ENCODE measurements at regions not wholly inside any gene's neighbourhood (a gene's known extent, or its start where the extent isn't known, plus 50 kb on each side); places are given as distances from the start of the nearest gene placed in this dataset.

DNA sequence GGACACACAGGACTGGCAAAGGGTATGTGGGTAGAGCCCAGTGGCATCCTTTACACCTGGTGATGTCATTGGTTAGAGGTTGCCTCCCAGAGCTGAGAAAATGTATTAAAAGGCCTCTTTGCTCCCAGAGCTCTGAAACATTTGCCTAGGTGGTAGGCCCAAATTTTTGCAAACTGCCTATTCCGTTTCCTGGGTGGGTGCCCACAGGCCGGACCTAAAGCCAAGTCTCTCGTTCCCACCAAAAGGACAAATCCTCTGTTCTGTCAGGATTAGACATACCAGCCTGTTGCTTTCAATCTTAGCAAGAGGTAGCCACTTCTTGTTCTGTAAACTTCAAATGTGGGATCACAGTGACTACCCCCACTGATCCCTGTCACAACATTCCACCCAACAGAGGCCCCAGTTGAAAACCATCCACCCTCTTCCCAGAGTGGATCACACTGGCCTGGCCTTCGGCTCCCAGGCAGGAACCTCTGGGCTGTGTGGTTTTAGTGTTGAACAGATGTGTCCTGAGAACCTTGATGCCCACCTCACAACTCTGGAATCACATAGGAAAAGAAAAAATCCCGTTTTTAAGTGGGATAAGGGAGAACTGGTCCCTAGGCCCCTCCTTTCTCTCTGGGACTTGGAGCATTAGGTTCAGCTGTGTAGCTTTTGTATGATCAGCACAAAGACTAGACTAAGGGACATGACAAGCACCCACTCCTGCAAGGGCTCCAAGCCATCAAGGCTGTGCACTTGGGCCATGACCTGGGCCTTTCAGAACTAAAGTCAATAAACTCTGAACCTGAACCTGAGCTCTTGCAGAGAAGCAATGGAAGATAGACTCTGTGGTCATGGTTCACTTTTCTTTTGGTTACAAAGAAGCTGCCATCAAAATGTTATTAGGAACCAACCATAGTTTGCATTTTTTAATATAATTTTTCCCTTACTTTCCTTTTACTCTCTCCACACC, 211.3 kb downstream of the CYP26B1 start:
- DNase-seq (ENCODE audit: low read depth in 2 of 2): no peak

DNA sequence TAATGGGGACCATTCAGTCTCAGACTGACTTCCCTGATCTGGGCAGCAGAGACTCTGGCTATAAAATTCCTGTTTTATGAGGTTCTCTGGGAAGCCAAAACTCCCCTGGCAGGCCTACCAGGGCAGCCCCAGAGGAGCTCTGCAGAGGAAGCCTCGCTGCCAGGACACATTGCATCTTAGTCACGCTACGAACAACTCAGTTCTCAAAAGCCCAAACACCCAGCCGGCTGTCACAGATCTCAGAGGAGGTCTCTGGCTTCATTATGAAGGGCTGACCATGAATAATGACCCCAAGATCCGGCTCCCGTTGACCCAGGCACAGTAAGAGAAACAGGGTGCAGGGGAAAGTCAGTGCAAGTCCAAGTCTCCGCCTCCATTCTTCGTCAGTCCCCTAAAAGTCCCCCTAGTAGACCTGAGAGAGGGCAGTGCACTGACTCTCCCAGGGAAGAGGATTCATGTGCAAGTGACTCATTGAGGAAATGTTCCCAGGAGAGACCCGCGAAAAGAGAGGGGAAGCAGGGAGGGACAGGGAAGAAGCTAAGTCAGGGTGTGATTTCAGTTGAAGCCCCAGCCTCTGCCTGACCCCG, 212.3 kb downstream of the CYP26B1 start:
- no peak for DNase-seq (ENCODE audit: low read depth in 2 of 2)

GRCh38 chr2:71934595-71935261, 212.9 kb downstream of the CYP26B1 start:
- no peak for DNase-seq (ENCODE audit: low read depth in 2 of 2)

DNA sequence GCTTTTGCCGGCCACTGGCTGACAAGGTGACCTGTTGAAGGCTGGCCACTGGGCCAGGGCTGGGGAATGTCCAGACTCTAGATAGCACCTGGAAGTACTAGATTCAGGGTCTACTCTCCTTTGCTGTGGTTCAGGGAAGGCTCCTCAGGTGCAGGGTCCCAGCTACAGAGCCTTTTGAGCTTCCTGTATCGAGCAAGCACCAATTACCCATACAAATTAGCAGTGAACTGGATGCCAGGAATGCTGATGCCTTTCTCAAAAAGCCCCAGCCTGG, 213.4 kb downstream of the CYP26B1 start:
- DNase-seq (ENCODE audit: low read depth in 2 of 2): no peak

GRCh38 chr2:71933467-71934319, 214.0 kb downstream of the CYP26B1 start:
- DNase-seq (ENCODE audit: low read depth in 2 of 2): no peak

DNA sequence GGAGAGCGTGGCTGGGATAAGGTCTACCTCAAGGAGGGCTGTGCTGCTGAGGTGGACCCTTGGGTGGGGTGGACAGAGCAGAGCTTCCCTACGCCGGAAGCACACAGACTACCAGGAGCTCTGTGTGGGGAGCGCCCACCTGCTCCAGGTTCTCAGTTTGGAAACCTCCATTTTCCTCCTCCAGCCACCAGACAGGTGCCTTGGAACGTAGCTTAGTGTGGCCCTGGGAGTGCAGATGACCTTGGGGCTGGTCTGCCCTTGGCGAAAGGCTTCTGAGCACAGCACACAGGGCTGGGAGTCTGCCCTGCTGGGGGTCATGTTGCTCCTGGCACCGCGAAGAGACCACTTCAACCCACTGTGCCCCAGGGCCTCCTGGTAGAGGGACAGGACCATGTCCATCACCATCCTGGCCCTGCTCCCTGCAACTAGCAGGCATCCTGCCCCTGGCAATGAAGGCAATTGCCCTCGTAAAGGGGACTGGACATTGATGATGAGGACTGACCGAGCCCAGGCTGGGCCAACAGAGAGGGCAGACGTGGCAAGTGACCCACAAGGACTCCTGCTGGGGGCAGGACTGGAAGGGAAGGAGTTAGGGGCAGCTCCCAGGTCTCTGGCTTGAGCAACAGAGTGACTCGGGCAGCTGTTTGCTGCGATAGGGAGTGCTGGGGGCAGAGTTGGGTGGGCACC, 214.7 kb downstream of the CYP26B1 start:
- no peak for DNase-seq (ENCODE audit: low read depth in 2 of 2)

DNA sequence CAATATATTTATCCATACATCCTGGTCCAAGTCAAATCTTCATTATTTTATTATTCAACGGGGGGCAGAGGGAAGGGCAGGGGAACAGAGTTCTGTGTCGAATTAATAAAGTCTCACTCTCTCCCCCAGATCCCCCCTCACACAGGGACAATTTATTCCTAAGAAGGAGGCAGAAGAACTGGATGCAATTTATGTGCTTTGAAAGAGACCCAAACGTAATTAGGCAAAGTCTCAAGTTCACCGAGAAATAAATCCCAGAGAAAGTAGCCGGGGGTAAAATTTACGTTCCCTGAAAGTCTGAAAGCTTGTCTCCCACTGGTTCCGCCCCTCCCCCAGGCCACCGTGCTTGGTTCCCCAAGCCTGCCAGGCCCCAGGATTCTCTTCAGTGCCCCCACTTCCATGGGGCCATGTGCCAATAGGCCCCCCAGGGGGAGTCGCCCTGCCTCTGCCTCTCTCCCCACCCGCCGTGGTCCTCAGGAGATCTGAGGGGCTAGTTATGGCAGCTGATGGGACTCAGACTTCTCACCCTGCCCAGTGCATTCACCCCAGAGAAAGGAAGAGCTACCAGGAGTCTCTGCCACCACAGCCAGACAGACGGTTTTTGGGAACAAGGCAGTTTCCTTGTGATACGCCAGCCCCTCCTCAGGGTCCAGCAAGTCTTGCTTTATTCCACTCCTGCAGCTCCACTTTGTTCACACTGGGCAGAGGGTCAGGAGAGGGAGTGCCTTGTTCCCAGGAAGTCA, 215.5 kb downstream of the CYP26B1 start:
- no peak for DNase-seq (ENCODE audit: low read depth in 2 of 2)

GRCh38 chr2:71930049-71930681, 217.5 kb downstream of the CYP26B1 start:
- DNase-seq (ENCODE audit: low read depth in 2 of 2): no peak

- DNase-seq (ENCODE audit: low read depth in 2 of 2): no peak
Measured at GRCh38 chr2:71929482-71929772, 218.2 kb downstream of the CYP26B1 start.

DNA sequence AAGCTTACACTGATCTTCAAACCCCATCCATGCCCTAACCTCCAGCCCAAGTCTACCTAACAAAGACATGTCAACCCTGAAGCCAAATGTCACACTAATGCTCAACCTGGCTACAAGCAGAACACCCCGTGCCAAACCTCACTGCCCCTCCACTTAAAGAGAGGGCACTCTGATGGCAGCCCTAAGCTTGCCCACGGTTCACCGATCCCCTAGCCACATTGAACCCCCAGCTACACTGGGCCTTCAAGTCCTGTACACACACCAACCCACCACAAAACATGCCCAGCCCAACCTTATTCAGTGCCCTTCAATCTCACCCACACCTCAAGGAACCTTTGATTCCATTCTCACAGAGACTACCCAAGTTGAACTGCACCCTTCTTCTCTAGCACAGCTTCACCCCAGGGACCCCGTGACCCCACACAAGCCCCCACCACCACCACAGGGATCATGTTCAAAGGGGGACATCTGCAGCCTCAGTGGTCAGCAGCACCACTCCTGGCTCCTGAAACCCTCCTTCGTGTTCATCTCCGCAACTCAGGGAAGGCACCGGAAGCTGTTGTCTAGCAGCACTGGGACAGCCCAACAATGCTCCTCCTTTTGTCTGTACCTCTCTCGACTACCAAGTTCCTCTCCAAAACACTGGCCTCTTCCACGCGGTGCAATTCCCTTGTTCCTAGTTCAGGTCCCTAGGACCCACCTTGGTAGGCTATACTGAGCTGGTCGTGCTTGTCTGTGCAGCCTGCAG, 218.8 kb downstream of the CYP26B1 start:
- DNase-seq (ENCODE audit: low read depth in 2 of 2): no peak

- DNase-seq (ENCODE audit: low read depth in 2 of 2): no peak
Measured at GRCh38 chr2:71927757-71928715, 219.6 kb downstream of the CYP26B1 start.

DNA sequence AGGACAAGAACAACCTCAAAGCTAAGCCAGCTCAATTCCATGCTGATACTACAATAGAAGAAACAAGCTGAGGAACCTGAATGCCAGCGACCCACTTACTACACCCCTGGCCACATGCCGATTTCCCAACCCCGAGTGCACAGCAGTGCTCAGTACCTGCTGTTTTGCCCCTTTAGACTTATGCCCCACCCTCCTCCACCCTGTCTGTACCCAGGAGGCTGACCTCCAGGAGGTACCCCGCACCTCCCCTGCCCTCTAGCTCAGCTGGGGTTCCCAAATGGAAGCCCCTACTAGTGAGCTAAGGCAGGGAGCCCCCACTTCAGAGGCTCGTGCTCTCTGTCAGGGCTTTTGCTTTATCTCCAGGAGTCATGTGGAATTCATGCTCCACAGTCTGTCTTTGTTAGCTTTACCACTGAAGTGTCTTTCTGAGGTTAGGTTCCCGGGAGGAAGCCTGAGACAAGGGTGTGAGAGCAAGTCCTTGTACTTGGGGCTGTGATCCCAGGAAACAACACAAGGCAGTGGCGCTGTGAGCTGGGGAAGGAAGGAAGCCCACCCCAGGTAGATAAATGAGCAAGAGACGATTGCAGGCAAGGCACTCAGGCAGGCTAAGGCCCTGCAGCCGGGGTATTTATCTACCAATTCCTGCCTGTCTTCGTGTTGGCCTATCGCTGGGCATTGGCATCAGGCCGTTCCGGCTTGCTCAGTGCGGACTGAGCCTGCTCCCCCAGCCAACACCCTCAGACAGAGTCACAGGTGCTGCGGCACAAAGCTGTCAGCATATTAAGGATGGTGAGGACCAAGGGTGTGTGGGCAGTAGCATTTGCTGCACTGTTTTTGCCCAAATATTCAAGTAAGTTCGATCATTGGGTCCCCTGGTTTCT, 220.5 kb downstream of the CYP26B1 start:
- no peak for DNase-seq (ENCODE audit: low read depth in 2 of 2)

- no peak for DNase-seq (ENCODE audit: low read depth in 2 of 2)
Measured at GRCh38 chr2:71926089-71926447, 221.6 kb downstream of the CYP26B1 start.

GRCh38 chr2:71925268-71926088, 222.2 kb downstream of the CYP26B1 start:
- no peak for DNase-seq (ENCODE audit: low read depth in 2 of 2)

DNA sequence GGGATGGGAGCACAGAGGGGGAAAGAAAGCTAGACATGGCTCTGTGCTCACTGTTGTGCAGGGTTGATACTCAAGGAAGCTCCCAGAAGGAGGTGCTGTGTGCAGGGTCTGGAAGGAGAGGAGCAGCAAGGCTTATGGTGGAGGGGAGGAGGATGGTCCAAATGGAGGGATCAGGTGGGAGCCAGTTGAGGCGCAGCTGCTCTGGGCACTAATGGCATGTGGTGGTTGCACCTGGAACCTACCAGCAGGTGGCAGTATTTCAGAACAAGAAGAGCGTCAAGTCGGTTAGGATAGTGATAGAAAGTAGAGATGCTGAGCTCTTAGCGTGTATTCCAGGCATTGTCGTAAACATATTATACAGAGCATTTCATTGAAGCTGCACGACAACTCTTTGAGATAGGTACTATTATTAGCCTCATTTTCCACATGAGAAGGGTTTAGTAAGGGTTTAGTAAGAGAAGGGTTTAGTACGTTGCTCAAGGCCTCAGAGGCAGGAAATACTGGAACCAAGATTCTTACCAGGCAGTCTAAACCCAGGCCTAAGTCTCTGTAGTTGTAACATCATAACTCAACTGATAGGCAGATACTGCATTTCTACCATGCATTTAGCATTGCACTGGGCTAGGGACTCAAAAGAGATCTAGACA, 223.7 kb downstream of the CYP26B1 start:
- peak; percentile 4 to 36 for DNase-seq (ENCODE audit: low read depth in 2 of 2)

DNA sequence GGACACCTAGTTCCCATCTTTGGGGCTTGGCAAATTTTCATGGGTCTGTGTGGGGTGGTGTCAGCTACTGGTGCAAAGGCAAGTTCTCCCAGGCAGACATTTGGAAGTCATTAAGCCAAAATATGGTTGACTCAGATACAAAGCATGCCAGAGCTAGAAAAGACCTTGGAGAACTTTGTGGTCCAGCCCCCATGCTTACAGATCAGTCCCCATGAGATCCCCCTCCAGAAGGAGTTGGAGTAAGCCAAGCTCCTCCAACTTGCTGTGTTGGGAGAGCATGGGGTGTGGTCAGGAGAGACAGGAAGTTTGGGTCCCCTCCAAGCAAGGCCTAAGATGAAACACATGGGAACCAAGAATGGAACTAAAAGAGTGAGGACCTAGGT, 224.5 kb downstream of the CYP26B1 start:
- no peak for DNase-seq (ENCODE audit: low read depth in 2 of 2)

Data from stimulated activated CD8-positive, alpha-beta memory T cell treated with anti-CD3 and anti-CD28 coated beads, Interleukin-2, amount 100 ng/mL, for 48 hours (primary cell).